ENCODE measurements at regions not wholly inside any gene's neighbourhood (a gene's known extent, or its start where the extent isn't known, plus 50 kb on each side); places are given as distances from the start of the nearest gene placed in this dataset.

- Histone ChIP-seq H2BK15ac (ENCODE audit: low read depth, low read length) (no peak overlapping the region), H3K14ac (ENCODE audit: insufficient read depth, low read length) (no peak overlapping the region), H3K27me3 (ENCODE audit: insufficient read depth, low read length) (no peaks in the 10 kb centered on the region), H3K56ac (ENCODE audit: insufficient read length, low read depth, low read length) (no peak overlapping the region), H3K23me2 (ENCODE audit: insufficient read length, low read depth, low read length, poor library complexity, severe bottlenecking) (no peaks in the 10 kb centered on the region), H2AFZ (ENCODE audit: low read length) (no peak overlapping the region), H3K9ac (ENCODE audit: extremely low read depth, insufficient read length, low read length) (no peak overlapping the region), H2AK5ac (ENCODE audit: insufficient read length, low read length) (no peak overlapping the region), H3T11ph (ENCODE audit: low read length) (no peak overlapping the region), H2BK5ac (ENCODE audit: insufficient read length, low read length) (no peak overlapping the region), H4K91ac (ENCODE audit: insufficient read length, low read depth, low read length) (no peak overlapping the region), H3K79me2 (ENCODE audit: insufficient read depth, low read length) (no peaks in the 10 kb centered on the region), H2BK120ac (ENCODE audit: low read depth, low read length, poor library complexity, severe bottlenecking) (no peak overlapping the region), H3K18ac (ENCODE audit: insufficient read length, low read depth, low read length) (no peak overlapping the region), H3K79me1 (ENCODE audit: insufficient read depth, low read depth, low read length, poor library complexity, severe bottlenecking) (no peaks in the 10 kb centered on the region), H4K20me1 (ENCODE audit: control insufficient read depth, insufficient read depth, insufficient read length) (no peaks in the 10 kb centered on the region), H3K4ac (ENCODE audit: low read depth, low read length) (no peak overlapping the region), H4K5ac (ENCODE audit: insufficient read length, low read depth, low read length) (no peak overlapping the region), H4K8ac (replicated peaks; ENCODE audit: insufficient read length, low read depth, low read length) (no peak overlapping the region), H3K27ac (ENCODE audit: insufficient read length, low read depth, low read length) (no peak overlapping the region), H3K4me2 (ENCODE audit: insufficient read depth, insufficient read length, low read length) (no peak overlapping the region), H3K4me1 (ENCODE audit: insufficient read depth, low read length) (no peaks in the 10 kb centered on the region; the same call in 1 of the 2 replicates), H3K9me3 (ENCODE audit: control insufficient read depth, low read depth, low read length) (no peaks in the 10 kb centered on the region), H3K23ac (ENCODE audit: insufficient read length, low read depth, low read length) (no peak overlapping the region), H2BK12ac (ENCODE audit: insufficient read length, low read depth, low read length) (no peak overlapping the region), H2BK20ac (ENCODE audit: low read depth, low read length, poor library complexity, severe bottlenecking) (no peak overlapping the region)
- H3K4me3 Mint-ChIP-seq = no peak overlapping the region
- no peak for DNase-seq
- H3K36me3 Mint-ChIP-seq (ENCODE audit: insufficient read depth in 1 of 3, low read depth in 3 of 3) = no peaks in the 10 kb centered on the region; a peak in 1 of 7 replicates
- no CpG with 5 or more reads among the region's 1 CpG for WGBS (ENCODE audit: extremely low coverage, insufficient read length, low lambda C conversion rate)
- TF ChIP-seq CTCF (conservative IDR thresholded peaks at IDR 0.05) = no peak
- no peaks in the 10 kb centered on the region for H3K9me3 Mint-ChIP-seq
- H3K27me3 Mint-ChIP-seq (ENCODE audit: low read depth) = no peaks in the 10 kb centered on the region; the same call in 1 of the 2 replicates
- H3K4me1 Mint-ChIP-seq = peaks cover 10 to 11% of the 10 kb centered on the region in 2 experiments
- no peak overlapping the region for H3K27ac Mint-ChIP-seq
Measured at GRCh38 chr10:45553155-45553554, 119.4 kb downstream of the ZFAND4 start.
